Hepatocyte (in vitro differentiated cells): ENCODE measurements at regions not wholly inside any gene's neighbourhood (a gene's known extent, or its start where the extent isn't known, plus 50 kb on each side); places are given as distances from the start of the nearest gene placed in this dataset.

Source experiments
- DNase-seq: peaks from one replicate; pipeline ENCODE4 v3.0.0-alpha.2; 2016; ENCODE audit warnings: low spot score
- H2AFZ ChIP-seq: fragments of 200-600 bp; sonication (generic); 2 replicates; pipeline ENCODE4 v1.6.0; 2016; ENCODE audit warnings: antibody characterized with exemption, mild to moderate bottlenecking
- H3K27ac ChIP-seq: fragments of 200-600 bp; sonication (generic); 2 replicates; pipeline ENCODE4 v1.5.1; 2016; ENCODE audit warnings: mild to moderate bottlenecking
- H3K27me3 ChIP-seq: fragments of 200-600 bp; sonication (generic); 2 replicates; pipeline ENCODE4 v1.6.1; 2016
- H3K36me3 ChIP-seq: fragments of 200-600 bp; sonication (generic); replicated peaks from 2 replicates; pipeline ENCODE4 v1.5.1; 2016; ENCODE audit warnings: low read depth; ENCODE audit not compliant: insufficient read depth
- H3K4me1 ChIP-seq: fragments of 200-600 bp; sonication (generic); 2 replicates; pipeline ENCODE4 v1.5.1; 2016; ENCODE audit warnings: mild to moderate bottlenecking, moderate library complexity; ENCODE audit not compliant: insufficient read depth
- H3K4me2 ChIP-seq: fragments of 200-600 bp; sonication (generic); 2 replicates; pipeline ENCODE4 v1.6.0; 2016
- H3K4me3 ChIP-seq: fragments of 200-600 bp; sonication (generic); 2 replicates; pipeline ENCODE4 v1.5.1; 2016; ENCODE audit warnings: mild to moderate bottlenecking
- H3K79me2 ChIP-seq: fragments of 200-600 bp; sonication (generic); 2 replicates; pipeline ENCODE4 v1.6.0; 2017; ENCODE audit warnings: mild to moderate bottlenecking
- H3K9me2 ChIP-seq: fragments of 200-600 bp; sonication (generic); replicated peaks from 2 replicates; pipeline ENCODE4 v1.6.0; 2017; ENCODE audit warnings: mild to moderate bottlenecking; ENCODE audit not compliant: insufficient read depth
- H3K9me3 ChIP-seq: fragments of 200-600 bp; sonication (generic); 2 replicates; pipeline ENCODE4 v1.5.1; 2016; ENCODE audit warnings: low read depth, mild to moderate bottlenecking
- H4K20me1 ChIP-seq: fragments of 200-600 bp; sonication (generic); 2 replicates; pipeline ENCODE4 v1.6.0; 2016; ENCODE audit warnings: mild to moderate bottlenecking; ENCODE audit not compliant: insufficient read depth, poor library complexity, severe bottlenecking
- CTCF ChIP-seq: fragments of 200-600 bp; sonication (generic); IDR thresholded peaks from 2 replicates; pipeline ENCODE4 v1.5.1; 2016; ENCODE audit warnings: antibody characterized with exemption, mild to moderate bottlenecking; ENCODE audit not compliant: poor library complexity
- EZH2 ChIP-seq: fragments of 200-600 bp; sonication (generic); IDR thresholded peaks from 2 replicates; pipeline ENCODE4 v1.6.1; 2016; ENCODE audit warnings: antibody characterized with exemption, mild to moderate bottlenecking, borderline replicate concordance
- EZH2phosphoT487 ChIP-seq: fragments of 200-600 bp; sonication (generic); IDR thresholded peaks from one replicate; pipeline ENCODE4 v1.6.1; 2018; ENCODE audit warnings: antibody characterized with exemption, mild to moderate bottlenecking, low read depth, moderate library complexity; ENCODE audit not compliant: unreplicated experiment, severe bottlenecking
- WGBS: methylation state at CpG from one replicate; pipeline ENCODE4 v1.1.6; 2016; ENCODE audit warnings: low lambda C conversion rate; ENCODE audit errors: missing lambda C conversion rate; 5-methylcytosine and 5-hydroxymethylcytosine counted together

DNA sequence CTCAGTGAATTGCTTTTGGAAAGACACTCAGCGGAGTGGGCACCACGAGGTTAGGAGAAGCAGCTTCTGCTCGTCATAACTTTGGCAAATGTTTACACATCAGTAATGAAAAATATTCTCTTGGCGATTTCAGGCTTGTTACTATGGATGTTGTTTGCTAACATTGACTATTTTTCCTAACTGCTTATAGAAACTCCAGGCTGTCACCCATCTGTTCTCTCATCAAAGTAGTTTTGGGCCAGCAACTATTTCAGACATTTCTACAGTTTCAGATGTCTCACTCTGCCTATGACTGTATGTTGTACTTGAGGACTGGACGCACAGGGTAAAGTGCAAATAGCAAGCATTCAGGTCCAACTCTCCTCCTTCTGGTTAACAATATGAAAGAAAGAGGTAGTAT is 346.7 kb downstream of the TRIML1 start:
- Histone ChIP-seq H3K4me3 (no peak overlapping the region), H3K9me3 (no peaks in the 10 kb centered on the region), H3K9me2 (no peaks in the 10 kb centered on the region), H4K20me1 (no peaks in the 10 kb centered on the region), H3K4me2 (no peak overlapping the region), H2AFZ (no peak overlapping the region), H3K4me1 (no peaks in the 10 kb centered on the region), H3K36me3 (no peaks in the 10 kb centered on the region), H3K79me2 (no peaks in the 10 kb centered on the region), H3K27me3 (no peaks in the 10 kb centered on the region), H3K27ac (no peak overlapping the region)
- WGBS: 93% methylated on average over 5 of the region's 5 CpGs
- DNase-seq: no peak
- no peak for TF ChIP-seq CTCF
- no peak for TF ChIP-seq EZH2
- TF ChIP-seq EZH2phosphoT487: no peak

GRCh38 chr4:188492886-188493285 is 353.6 kb downstream of the TRIML1 start:
- 71% methylated on average over 6 of the region's 6 CpGs for WGBS
- no peak overlapping the region for H3K27ac ChIP-seq
- no peak overlapping the region for H3K4me3 ChIP-seq
- no peaks in the 10 kb centered on the region for H3K4me1 ChIP-seq
- no peak overlapping the region for H3K4me2 ChIP-seq
- no peaks in the 10 kb centered on the region for H3K27me3 ChIP-seq
- no peaks in the 10 kb centered on the region for H4K20me1 ChIP-seq
- no peak overlapping the region for H2AFZ ChIP-seq
- TF ChIP-seq EZH2phosphoT487 (no peak), CTCF (no peak), EZH2 (no peak)
- no peaks in the 10 kb centered on the region for H3K79me2 ChIP-seq
- no peaks in the 10 kb centered on the region for H3K9me3 ChIP-seq
- DNase-seq: no peak
- no peaks in the 10 kb centered on the region for H3K9me2 ChIP-seq
- H3K36me3 ChIP-seq: no peaks in the 10 kb centered on the region

DNA sequence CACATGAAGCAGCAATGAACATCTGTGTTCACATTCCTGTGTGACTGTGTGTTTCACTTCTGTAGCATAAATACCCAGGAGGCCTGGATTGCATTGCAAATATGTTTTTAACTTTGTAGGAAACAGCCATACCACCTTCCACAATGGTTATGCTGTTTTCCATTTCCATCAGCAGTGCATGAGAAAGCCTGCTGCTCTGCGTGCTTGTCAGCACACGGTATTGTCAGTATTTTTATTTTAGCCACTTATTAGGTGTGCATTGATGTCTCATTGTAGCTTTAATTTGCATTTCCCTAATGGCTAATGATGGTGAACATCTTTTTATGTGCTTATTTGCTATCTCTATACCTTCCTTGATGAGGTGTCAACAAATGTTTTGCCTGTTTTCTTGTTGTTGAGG is 355.9 kb downstream of the TRIML1 start:
- H2AFZ ChIP-seq: no peak overlapping the region
- WGBS: 98% methylated on average over 2 of the region's 2 CpGs
- H3K4me1 ChIP-seq: no peaks in the 10 kb centered on the region
- no peak for DNase-seq
- H3K79me2 ChIP-seq: no peaks in the 10 kb centered on the region
- H3K4me2 ChIP-seq: no peak overlapping the region
- TF ChIP-seq CTCF (no peak), EZH2phosphoT487 (no peak), EZH2 (no peak)
- no peaks in the 10 kb centered on the region for H3K27me3 ChIP-seq
- no peaks in the 10 kb centered on the region for H3K9me2 ChIP-seq
- no peaks in the 10 kb centered on the region for H4K20me1 ChIP-seq
- H3K9me3 ChIP-seq: no peaks in the 10 kb centered on the region
- H3K36me3 ChIP-seq: no peaks in the 10 kb centered on the region
- H3K4me3 ChIP-seq: no peak overlapping the region
- no peak overlapping the region for H3K27ac ChIP-seq

DNA sequence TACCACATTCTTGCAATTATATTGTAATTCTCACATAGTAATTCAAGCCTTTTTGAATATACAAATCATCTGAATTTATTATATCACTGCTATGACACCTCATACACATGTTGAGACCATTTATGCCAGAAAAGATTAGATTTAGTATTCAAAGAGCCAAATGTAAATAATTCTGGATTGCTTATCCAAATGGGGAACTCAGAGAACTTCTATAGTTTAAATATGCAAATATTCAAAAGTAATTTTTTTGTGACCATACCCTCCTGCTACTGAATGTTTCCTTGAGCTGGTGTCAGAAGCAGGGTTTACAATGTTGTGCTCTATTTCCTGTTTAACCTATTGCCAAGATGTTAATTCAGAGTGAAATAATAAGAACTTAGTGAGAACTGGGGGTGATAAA is 372.2 kb downstream of the TRIML1 start:
- Histone ChIP-seq H3K4me3 (no peak overlapping the region), H3K4me2 (no peak overlapping the region), H3K36me3 (no peaks in the 10 kb centered on the region), H3K4me1 (peaks cover 4% of the 10 kb centered on the region), H3K27me3 (no peaks in the 10 kb centered on the region), H3K79me2 (no peaks in the 10 kb centered on the region), H3K9me3 (no peaks in the 10 kb centered on the region), H4K20me1 (no peaks in the 10 kb centered on the region), H2AFZ (no peak overlapping the region), H3K9me2 (no peaks in the 10 kb centered on the region), H3K27ac (no peak overlapping the region)
- DNase-seq: no peak
- TF ChIP-seq EZH2 (no peak), EZH2phosphoT487 (no peak), CTCF (no peak)
